GDM1 (cell line): ENCODE measurements at regions not wholly inside any gene's neighbourhood (a gene's known extent, or its start where the extent isn't known, plus 50 kb on each side); places are given as distances from the start of the nearest gene placed in this dataset.

ENCODE experiments used
- DNase-seq: peaks from one replicate; lab custom pipeline; 2025; lab: John Stamatoyannopoulos, UW

DNA sequence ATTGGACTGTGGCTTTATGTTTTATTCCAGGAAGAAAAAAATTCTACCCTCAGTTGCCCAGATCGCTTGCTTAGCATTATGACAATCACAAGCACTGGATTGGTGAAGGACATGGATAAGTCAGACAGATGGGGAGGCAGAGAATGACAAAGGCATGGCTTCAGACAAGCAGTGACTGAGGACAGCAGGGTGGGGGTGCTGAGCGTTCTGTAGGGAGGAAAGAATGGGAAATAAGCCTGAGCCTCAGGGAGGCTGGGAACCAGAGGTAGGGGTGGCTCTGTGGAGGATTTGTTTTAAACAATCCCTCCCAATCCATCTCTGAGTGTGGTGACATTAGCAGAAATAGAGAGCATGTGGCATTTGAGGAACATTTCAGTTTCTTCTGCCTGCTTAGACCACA, 896.9 kb downstream of the CCSER2 start:
- DNase-seq, result no peak

DNA sequence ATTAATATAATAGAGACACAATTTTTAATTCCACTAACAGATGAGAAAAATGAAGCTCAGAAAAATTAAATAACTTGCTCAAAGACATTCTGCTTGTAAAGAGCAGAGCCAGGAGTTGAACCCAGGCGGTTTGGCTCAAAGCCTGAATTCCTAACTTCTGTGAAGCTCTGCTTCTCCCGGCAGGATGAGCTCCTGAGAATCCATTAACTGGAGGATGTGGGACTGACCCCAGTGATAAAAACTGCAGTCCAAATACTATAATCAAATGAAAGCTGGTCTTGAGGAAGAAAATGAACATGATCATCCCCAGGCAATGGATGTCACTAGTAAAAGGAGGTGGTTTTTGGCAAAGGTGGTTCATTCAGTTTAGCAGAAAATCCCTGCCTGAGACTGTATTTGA, 898.2 kb downstream of the CCSER2 start:
- no peak for DNase-seq

DNA sequence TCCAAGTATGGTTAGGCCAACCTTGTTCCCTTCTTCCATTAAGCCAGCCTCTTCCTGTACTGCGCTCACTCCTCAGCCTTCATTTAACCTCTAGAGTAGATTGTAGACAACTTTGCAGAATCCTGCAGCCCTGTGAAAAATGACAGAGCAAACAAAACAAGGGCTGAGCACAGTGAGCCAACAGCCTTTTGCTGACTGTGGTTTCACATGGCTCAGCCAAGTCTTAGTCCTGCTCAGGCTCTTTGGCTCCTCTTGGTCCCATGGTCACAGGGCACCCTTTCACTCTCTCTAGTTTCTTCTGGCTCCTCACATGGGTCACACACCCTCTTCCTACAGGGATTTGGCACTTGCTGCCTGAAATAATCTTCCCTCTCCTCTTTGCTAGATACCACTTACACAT, 900.3 kb downstream of the CCSER2 start:
- no peak for DNase-seq

DNA sequence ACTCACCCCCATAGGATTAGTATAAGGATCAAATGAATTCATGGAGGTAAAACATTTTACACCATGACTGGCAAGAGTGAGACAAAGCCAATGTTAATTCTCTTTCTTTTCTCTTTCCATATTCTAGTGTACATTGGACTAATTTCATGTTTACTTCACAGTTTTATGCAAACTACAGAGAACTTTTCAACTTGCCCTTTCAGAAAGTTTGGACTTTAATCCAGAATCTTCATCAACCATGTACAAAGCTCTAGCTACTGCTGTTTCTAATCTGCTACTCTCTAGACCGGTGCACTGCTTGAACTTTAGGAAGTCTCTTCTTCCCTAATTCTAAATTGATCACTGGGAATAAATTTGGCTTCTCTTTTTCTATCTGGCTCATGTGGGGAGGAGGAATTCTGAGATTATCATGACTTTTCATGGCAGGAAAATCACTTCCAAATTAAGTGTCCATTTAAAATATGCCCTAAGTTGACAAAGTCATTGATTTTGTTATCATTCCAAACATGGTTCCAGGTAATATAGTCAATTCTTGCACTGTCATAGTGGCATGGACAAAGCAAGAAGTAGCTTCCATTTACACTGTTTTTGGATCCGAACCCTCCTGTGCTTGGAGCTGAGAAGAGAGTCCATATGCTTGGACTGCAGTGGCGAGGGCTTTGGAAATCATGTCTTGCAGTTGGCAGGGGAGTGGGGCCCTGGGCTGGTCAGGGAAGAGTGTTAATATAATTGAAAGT, 903.3 kb downstream of the CCSER2 start:
- no peak for DNase-seq

DNA sequence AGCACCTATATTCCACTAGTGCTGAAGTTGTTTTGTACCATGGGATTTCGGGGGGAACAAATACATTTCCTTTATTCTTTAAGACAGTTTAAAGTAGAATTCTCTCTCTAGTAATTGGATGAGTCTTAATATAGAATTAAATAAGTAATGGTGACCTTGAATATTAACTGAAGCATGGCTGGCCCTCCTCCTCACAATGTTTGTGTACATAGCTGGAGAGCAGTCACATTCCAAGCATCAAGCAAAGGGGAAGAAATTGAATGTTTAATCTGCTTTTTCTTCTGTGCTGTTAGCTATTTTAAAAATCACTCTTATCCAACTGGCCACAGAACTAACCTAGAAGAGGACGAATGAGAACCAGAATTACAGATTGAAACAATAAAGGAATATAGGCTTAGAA, 906.9 kb downstream of the CCSER2 start:
- no peak for DNase-seq

DNA sequence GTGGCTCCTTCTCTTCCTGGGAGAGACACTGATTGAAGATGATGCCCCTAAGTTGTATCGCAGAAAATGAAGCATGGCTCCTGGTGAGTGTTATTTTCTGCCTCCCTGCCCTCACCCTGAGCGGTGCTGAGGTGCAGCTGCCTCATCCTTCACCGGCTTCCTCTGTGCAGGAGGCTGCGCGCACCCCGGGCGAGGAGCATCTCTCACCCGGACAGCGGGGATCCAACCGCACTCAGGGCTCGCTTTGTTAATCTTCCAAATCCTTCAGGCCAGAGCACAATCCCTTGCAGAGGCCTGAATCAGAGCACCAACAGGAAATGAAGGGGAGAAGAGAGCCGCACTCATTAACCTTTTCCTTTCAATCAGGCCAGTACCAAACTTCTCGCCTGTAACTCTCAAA, 910.3 kb downstream of the CCSER2 start:
- DNase-seq, result no peak

DNA sequence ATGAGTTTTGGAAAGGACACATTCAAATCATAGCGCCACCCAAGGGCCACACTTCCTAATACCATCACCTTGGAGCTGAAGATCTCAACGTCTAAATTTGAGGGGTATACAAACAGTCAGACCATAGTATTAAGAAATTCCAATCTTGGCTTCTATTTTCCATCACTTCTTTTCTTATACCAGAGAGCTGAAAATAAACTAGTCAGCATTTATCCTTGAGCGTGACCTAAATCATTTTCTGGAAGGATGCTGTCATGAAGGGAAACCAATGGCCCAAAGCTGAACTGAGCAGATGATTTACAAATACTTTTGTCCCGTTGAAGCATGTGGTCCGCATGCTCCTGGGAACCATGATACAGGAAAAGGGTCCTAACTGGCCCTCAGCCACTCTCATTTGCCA, 921.9 kb downstream of the CCSER2 start:
- no peak for DNase-seq

GRCh38 chr10:85256481-85256880, 928.1 kb downstream of the CCSER2 start:
- no peak for DNase-seq

- DNase-seq, result no peak
These were observed 931.5 kb downstream of the CCSER2 start for GRCh38 chr10:85259908-85260307.

GRCh38 chr10:85262992-85263391, 934.6 kb downstream of the CCSER2 start:
- no peak for DNase-seq

DNA sequence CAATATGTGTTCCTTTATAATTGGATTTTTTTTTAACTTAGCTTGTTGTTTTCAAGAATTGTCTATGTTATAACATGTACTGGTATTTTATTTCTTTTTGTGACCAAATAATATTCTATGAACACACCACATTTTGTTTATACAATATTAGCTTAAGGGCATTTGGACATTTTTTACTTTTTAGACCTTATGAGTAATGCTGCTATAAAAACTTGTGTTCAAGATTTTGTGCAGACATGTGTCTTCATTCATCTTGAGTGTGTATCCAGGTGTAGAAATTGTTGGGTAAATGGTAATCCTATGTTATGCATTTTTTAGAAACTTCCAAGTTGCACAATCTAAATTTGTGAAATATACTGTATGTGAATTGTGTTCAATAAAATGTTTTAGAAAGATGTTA, 936.7 kb downstream of the CCSER2 start:
- no peak for DNase-seq

- no peak for DNase-seq
These were observed 938.4 kb downstream of the CCSER2 start for GRCh38 chr10:85266808-85267207.

DNA sequence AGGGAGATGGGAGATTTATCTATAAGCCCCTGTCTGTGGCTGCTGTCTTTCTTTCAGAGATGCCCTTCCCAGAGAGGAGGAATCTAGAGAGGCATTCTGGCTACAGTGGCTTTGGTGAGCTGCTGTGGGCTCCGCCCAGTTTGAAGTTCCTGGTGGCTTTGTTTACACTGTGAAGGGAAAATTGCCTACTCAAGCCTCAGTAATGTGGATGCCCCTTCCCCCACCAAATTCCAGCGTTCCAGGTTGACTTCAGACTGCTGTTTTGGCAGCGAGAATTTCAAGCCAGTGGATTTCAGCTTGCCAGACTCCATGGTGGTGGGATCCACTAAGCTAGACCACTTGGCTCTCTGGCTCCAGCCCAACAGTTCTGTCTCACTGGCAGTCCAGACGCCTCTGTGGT, 951.6 kb downstream of the CCSER2 start:
- DNase-seq, result no peak

DNA sequence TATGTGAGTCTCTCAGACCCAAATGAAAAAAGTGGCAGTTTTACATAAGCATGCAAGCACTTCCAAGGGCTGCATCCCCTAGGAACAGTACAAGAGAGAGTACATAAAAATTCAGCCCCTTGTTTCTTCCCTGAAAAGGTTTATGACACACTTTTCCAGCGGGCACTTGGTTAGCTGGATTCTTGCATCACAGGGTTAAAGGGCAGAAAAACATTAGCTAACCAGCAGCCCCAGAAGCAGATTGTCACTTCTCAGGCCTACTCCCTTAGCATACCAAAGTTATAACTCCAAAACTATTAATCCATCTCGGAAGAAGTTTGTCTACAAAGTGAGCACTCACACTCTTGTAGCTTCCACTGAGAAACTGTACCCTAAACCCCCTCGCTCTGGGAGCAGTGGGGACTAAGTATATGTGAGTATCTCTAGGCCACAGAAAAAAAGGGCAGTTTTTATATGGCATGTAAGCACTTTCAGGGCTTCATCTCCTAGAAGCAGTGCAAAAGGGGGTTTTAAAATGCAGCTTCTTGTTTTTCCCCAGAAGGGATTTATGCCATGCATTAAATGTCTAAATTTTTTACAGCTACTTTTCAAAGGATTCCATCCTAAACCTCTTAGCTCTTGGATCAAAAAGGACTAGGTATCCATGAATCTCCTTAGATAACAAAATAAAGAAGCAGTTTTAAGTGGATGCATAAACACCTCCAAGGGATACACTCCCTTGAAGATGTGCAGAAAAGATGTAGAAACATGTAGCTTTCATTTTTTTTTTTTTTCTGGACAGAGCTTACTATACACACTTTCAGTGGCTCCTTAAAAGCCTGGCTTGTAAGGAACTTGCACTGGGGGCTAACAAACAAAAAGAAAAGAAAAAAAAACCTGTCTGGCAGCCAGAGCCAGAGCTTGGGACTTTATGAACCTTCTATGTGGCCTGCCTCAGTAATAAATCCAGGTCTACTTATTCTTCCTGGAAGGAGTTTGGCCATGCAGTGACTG, 956.7 kb downstream of the CCSER2 start:
- DNase-seq, result no peak

GRCh38 chr10:85293483-85293882, 965.1 kb downstream of the CCSER2 start:
- DNase-seq, result no peak

DNA sequence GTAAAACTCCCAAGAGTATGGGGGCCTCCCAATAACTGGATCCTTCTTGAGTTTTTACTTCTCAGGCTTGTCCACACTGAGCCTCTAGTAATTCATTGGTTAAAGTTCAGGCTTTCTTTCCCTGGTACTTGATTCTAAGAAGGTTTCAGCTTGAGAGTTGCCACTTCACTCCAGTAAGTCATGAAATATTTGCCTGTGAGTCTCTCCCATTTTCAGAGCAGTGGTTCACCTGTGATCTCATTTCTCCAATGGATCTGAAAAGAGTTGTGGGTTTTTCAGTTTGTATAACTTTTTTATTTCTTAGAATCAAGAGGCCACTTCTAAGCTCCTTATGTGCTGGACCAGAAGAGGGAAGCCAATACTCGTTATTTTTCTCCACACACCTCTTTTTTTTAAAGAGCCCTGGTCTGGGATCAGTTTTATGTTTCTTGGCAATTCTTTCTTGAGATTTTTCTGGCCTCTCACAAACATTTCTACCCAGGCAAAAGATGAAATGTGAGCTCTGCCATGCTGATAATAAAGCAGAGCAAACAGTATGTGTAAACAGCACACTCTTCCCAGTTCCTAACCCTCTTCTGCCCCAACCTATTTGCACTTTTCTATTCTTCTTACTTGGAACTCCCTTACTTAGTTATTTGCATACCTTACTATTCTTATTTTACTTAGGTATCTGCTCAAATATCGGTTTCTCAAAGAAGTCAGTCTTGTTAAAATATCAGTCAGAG, 983.4 kb downstream of the CCSER2 start:
- no peak for DNase-seq

GRCh38 chr10:85315657-85316056, 987.3 kb downstream of the CCSER2 start:
- DNase-seq, result no peak

DNA sequence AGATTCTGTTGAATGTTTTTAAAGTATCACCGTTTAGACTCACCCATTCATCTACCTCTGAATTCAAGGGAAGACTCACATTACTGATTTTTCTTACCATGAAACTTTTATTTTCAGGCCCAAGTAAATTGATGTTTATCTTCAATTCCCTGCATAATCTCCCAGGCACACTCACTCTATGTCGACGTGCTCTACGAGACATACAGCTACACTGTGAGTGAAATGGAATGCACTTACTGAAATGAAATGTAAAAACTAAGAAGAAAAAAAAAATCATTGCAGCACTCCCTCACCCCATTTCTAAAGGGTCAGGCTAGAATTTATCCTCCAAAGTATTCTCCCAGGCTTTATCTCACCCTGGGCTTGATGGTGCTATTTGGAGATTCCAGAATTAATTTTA, 987.9 kb downstream of the CCSER2 start:
- DNase-seq, result no peak

GRCh38 chr10:85317827-85318226, 989.4 kb downstream of the CCSER2 start:
- no peak for DNase-seq

- no peak for DNase-seq
These were observed 990.7 kb downstream of the CCSER2 start for GRCh38 chr10:85318809-85319807.

DNA sequence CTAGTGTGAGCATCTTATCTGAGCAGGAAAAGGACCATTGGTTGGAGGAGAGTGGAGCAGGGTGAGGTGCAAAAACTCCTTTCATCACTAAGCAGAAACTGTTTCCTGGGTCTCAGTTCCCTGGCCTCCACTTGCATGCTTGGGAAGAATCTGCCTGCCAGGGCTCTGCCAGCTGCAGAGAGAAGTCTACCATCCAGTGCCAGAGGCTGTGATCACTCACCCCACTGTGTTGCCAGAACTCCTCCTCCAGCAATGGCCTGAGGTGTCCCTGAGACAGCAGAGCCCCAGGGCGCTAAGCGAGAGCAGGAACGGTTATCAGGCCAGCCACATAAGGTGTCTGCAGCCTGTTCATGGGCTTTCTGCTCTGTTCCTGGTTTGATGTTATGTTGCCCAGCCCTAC, 991.4 kb downstream of the CCSER2 start:
- DNase-seq, result no peak
